CD4-positive, alpha-beta T cell treated with Interleukin-6 for 4 hours (primary cell): ENCODE measurements at regions not wholly inside any gene's neighbourhood (a gene's known extent, or its start where the extent isn't known, plus 50 kb on each side); places are given as distances from the start of the nearest gene placed in this dataset.

Source experiments
- DNase-seq: peaks from one replicate; pipeline ENCODE4 v3.0.0-alpha.2; 2020; ENCODE audit warnings: mixed read lengths

DNA sequence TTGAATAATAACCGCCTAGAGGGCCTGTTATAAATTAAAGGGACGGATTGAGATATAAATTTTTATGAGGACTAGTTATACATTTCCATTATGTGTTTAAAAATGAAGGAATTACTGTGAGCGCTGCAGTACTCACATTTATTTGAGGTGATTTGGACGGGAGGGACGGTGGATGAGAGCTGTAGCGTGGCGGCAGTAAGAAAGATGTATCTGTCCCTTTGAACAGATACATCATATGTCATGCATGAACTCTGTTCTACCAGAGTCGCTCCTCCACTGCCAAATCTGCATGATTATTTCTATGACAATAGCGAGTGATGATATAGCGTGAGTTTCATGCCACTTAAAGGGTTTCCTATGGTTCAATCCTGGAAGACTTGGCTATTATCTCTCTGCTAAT, 538.8 kb downstream of the MCTP2 start:
- DNase-seq = no peak

DNA sequence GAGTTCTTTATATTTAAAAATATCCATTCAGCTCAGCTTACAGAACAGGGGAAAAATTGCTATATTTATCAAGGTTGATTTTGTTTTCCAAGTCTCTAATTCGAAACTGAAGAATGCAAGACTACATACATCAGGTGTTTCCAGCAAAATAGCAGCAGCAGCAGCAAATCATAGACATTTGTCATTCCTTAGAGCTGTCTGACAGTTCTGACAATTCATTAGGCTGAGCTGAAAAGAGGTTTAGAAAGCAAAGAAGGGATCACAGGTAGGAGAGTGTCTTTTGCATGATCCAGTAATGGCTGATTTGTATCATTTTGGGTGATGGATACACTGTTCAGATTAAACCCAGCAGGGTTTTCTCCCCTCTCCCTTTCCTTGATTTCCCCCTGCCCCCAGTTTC, 545.7 kb downstream of the MCTP2 start:
- DNase-seq = no peak

DNA sequence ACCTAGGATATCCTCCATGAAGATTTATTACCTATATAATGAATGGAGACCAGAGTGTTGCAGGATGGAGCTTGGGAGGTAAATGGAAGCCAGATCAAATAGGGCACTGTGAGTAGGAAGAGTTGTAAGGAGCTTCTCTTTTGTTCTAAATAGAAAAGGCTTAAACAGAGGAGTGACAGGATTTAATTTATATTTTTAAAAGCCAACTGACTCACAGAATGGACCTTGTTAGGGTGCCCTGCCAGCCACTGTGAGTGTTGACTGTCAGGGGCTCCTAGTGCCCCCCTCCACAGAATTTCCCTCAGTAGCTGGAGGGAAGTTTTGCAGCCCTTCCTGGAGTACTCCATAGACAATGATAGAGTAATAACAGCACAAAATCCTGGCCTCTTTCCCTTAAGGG, 547.5 kb downstream of the MCTP2 start:
- no peak for DNase-seq

DNA sequence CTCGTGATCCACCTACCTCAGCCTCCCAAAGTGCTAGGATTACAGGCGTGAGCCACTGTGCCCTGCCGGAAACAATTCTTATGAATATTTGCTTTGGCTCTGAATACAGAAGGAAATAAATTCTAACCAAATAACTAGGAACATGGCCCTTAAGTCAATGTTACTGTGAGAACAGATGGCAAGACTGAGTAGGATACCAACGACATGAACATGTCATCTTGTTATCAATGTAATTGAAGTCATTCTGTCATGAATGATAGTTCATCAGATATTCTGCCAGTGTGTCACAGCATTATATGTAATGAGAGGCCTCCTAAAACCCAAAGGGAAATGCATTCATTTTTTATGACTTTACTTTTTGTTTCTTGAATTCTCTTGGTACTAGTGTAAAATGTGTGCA, 548.8 kb downstream of the MCTP2 start:
- no peak for DNase-seq

DNA sequence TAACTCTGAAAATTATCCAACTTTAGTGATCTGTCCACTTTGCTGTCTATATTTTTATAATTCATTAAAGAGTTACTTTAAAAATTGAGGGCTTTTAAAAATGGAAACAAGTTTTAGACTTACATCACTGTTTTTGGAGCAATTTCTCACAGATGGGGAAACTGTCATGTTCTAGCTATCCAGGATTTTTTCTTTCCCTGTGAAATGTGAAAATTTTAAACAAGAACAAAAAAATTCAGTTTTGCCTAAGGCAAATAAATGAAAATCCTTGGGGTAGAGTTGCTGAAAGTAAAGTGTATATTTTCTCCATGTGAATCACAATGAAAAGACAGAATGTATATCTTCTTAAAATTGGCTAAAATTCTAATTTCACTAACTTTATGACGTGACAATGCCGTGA, 553.7 kb downstream of the MCTP2 start:
- no peak for DNase-seq

DNA sequence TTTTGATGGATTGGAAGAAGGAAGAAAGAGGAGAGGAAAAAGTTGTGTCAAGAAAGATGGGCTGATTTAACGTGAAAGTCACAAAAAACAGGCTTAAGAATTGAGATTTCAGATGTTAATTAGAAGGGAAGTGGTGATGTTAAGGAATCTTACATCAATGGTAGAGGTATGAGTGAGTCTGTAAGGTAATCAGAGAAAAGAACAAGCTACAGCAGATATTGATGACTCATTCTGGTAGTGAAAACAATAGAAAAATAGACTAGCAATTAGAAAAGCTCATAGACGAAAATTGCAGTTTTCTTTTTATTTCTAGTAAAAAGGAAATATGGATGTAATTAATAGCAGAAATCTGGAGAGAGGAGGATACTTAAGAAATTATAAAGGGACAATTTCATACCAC, 559.6 kb downstream of the MCTP2 start:
- DNase-seq = no peak

DNA sequence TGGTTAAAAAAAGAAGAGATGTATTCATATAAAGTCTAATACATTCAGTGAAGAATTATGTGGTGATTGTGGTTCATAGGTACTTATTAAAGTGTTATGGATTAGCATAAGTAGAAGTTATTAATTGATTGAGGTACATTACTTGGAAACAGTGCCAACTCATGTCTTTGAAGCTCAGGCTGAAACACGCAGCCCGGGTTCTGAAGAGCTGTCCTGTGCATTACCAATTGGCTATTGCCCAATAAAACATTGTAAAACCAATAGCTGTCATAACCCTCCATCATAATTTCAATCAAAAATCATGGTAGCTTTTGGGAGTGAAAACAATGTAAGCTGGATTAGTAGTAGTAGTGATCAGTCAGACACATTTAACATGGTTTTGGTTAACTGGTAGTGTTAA, 560.1 kb downstream of the MCTP2 start:
- DNase-seq = no peak

DNA sequence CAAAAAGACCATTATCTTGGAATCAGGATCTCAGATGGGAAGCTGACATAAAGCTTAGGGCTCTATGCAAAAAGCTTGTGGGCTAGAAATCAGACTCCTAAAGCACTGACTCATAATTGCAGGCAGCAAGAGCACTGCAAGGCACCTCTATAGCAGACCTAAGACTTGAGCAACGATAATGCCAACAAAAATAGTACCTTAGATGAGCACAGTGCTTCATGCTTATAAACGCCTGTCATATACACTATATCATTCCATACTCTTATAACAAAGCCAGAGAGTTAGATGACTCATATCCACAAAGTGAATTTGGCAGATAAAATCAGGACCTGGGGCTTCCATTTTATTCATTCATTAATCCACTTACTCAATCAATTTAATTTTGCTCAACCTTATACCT, 560.8 kb downstream of the MCTP2 start:
- no peak for DNase-seq

DNA sequence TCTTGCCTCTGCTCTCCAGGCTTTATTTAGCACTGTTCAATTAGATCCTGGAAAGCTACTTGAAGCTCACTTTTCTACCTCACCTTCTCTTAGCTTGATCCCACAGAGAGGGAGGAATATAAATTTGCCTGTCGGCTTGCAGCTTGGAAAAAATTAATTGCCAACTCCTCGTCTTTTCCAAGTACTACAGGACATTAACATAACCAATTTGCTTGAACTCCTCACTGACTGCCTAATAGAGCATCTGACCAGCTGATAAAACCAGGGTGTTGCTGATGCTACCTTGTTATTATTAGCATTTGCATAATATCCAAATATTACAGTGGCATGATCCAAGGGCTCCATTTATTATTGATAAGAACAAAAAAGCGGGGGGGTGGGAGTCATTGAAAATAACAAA, 561.8 kb downstream of the MCTP2 start:
- no peak for DNase-seq

DNA sequence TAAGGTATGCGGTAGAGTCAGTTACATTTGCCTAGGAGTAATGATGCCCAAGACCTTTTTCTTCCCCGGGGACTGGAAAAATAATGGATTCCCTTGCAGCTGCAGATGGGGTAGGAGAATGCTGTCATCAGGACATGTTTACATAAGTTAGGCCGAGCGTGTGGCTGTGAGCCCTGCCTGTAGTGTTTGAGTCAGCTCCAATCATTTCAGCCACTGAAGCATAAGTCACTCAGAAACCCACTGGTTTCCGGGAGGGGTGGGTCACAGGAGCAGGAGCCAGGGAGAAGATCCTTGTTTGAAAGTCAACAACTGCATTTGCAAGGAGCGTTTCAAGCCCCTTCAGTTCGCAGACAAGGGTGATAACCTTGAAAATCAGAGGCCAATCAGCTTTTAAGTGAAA, 562.3 kb downstream of the MCTP2 start:
- DNase-seq = no peak

DNA sequence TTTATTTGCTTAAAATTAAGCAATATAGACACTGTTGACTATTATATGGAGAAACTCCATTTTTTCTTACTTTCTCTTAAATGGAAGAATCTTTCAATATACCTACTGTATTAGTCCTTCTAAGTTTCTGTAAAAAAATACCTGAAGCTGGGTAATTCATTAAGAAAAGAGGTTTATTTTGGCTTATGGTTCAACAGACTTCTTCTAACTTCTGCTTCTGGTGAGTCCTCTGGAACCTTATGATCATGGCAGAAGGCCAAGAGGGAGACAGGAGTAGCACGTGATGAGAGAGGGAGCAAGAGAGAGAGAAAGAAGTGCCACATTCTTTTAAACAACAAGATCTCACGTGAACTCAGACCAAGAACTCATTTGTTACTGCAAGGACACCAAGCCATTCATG, 573.3 kb downstream of the MCTP2 start:
- no peak for DNase-seq

DNA sequence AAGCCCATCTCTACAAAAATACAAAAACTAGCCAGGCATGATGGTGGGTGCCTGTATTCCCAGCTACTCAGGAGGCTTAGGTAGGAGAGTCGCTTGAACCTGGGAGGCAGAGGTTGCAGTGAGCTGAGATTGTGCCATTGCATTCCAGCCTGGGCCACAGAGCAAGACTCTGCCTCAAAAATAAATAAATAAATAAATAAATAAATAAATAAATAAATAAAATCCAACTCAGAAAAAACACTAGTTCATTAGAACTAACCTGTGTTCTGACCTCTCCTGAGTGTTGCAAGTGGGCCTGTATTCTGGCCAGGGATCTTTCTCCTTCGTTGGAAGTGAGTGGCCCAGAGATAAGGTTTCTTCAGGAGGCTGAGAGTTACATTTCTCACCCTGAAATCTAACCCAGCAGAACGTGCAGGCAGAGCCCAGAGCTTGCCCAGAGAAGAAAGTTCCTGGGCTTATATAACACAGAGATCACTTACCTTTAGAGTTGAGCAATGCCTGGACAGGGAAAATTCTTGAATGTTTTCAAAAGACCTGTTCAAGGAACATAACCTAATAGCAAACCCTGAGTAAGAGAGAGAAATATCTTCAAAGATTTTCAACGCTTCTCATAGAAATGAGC, 583.9 kb downstream of the MCTP2 start:
- DNase-seq = no peak

DNA sequence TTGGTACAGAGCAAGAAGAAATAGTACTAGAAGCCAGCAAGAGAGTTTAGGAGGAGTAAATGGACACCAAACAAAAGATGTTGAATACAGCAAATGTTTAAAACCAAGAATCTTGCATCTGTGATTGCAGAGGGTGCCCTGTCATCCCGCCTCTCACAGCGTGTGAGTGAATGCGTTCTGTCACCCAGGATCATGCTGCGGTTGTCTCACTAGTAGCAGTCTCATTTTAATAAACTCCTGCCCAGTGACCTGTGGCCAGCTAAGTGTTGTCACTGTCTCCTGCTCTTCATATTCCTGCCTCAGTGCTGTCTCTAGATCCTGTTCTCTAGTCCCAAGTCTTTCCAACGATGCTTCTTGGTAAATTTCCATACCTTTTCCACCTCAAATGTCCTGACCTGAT, 584.6 kb downstream of the MCTP2 start:
- no peak for DNase-seq

DNA sequence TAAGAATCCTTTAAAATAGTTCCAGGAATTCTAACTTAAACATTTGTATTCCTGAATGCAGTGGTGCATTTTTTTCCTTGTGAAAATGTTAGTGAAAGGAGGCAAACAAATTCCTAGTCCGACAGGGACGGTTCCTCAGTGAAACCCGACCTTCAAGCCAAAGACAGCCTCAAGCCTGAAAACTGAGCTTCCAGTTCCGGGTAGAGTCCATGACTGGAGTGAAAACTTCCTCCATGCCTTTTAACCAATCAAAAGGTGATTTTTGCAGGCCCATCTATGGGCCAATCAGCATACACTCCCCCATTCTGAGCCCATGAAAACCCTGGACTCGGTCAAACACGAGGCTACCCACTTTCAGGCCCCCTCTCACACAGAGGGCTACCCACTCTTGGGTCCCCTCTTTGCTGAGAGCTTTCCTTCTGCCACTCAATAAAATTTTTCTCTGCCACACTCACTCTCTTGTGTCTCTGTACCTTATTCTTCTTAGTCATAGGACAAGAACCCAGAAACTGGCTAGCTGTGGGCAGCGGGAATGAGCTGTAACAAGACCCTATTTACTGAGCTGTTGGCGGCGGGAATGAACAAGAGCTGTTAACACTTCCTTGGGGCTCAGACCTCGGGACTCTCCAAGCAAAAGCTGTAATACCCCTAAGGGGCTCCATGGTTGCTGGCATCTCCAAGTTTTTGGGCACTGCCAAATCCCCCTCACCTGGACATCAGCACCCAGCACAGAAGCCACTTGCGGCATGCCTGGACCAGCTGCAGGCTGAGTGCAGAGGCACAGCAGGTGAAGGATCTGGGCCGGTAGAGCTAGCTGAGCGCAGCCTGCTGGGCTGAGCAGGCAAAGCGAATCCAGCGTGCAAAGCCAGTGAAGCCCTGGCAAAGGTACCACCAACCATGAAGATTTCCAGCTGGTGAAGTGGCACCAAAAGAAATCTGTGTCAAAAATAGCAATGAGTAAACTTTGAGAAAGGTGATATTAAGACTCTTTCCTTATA, 598.8 kb downstream of the MCTP2 start:
- DNase-seq = no peak

DNA sequence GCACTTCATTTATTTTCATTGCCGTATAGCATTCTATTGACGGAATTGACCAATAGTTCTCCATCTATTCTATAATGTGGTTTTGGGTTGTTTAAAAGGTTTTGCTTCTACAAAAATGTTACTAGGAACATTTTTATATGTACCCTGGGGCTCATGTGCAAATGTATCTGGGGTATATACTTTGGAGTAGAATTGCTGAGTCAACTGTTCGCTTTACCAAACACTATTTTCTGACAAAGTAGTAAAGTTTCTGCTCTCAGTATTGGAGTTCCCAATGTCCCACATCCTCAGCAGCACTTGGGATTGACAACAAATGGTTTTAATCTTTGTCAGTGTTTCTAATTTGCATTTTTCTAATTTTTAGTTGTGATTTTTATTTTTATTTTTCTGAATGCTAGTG, 602.6 kb downstream of the MCTP2 start:
- DNase-seq = no peak

DNA sequence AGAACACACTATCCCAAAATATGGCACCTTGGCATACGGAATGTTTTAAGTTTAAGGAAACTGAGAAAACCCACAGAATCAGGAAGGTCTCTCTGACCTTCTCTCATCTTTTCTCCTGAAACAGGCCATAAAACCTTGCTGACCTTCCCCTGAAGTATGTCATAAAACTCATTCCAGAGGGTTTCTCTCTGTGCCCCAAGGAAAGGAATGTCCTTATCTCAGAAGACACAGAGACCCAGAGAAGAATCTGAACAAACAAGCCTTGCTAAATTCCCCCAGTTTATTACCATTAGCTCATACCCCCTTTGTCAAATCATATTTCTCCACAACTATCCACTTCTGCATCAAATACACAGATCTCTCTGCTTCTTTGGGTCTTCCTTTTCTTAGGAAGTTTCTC, 603.1 kb downstream of the MCTP2 start:
- no peak for DNase-seq

DNA sequence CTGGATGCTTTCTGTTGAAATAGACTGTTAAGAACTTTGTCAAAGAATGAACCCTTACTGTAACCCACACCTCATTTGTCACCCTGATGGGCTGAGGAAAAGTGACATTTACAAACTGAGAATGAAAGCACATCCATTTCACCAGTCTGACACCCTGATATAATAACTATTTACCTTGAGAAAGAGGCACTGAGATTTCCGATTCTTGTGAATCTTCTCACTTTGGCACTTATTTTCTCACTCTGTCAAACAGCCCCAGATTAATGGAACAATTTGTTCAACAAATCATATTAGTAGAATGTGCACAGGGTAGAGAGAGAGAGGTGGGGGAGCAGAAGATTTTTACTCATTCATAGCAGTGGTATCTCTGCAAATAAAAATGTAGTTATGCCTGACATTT, 606.9 kb downstream of the MCTP2 start:
- no peak for DNase-seq

DNA sequence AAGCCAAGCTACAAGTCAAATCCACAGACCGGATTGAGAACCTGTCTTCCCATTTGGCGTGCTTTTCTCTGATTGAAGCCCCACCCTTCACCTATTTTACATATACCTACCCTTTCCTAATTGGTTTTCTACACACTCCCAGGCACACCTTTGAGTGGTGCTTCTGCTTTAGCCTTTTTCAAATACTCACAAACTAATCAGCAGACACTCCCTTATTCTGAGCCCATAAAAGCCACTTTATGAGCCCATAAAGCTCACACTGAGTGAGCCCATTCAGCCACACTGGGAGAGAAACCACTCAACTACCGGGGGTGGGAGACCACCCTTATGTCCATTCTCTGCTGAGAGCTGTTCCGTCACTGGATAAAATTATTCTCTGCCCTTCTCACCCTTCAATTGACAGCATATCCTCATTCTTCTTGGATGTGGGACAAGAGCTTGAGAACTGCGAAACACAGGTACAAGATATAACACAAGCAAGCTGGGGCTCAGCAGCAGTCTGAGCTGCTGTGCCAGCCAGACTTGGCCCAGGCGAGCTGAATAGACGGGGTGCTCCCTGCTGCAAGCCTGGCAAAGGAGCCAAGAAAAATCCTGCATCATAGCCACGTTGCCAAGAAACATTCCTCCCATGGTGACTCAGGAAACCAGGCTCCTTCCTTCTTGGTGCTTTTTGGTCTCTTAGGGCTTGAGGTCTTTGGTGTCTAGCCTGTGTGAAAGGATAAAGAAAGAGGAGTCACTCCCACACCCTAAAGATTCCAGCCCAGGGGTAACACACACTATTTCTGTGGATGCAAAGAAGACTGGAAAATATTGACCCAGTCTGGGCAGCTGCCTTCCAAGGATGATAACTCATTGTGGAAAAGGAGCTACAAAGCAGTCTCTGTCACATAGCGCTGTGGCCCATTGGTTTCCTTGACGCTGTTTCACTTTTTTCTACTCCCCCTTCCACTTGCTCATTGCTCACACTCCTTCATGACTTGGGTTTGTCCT, 609.7 kb downstream of the MCTP2 start:
- no peak for DNase-seq

DNA sequence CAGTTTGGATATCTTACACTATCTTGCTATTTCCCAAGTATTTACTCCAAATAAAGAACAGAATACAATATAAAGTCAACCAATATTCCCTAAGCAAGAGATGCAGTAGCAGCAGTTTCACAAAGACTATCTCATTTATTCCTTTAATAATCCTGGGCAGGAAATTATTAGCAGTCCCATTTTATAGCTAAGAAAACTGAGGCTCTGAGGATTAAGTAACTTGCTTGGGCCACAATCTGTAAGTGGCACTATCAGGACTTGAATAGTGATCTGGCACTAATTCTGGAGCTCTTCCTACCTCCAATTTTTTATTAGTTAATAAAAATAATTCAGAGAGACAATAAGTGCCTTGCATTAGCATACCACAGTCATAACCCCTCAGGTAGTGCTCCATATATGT, 611.7 kb downstream of the MCTP2 start:
- DNase-seq = no peak

DNA sequence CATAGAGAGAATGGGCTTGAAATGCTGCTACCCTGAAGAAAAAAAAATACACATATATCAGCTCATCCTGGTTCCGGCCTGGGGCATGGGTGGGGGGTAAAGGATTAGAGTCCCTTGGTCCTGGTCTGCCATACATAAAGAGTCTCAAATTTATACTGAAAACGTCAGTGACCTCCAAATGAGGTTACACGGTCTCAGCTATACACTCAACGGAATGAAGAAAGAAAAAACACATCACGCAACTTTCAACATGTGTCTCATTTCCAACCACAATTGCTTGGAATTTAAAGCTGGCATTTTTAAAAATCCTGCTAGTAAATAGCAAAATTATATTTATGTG, 612.8 kb downstream of the MCTP2 start:
- DNase-seq = no peak

DNA sequence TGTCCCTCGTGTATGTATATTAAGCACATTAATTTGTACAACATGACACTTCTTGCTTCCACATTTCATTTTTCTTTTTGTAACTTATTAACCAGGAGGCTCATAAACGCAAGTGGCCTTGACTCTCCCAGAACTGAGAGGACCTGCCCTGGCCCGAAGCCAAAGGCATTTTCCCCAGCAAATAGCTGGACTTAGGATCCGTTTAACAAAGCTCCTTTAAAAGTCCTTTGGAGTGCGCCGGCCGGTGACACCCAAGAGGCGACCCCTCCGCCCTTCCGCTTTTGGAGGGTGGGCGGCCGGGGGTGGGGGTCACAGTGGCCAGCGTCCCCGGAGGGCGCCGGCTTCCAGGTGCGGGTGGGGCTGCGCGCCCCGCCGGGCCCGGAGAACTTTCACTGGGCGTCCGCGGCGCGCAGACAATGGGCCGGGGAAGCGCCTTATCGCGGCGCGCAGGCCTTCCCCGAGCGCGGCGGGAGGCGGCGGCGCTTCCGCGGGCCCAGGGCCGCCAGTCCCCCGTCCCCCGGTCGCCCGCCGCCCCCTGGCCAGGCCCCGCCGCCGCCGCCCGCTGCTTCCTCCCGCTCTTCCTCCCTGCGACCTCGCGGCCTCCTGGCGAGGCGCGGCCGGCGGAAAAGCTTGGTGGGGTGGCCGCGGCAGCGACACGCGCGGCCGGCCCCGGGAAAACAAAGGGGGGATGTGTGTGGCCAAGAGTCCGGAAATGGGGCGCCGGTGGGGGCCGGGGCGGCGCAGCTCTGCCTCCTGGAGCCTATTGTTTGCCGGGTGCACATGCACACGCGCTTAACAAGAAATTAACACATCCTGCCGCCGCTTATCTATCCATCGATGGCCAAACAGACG, 613.4 kb downstream of the MCTP2 start:
- no peak for DNase-seq

DNA sequence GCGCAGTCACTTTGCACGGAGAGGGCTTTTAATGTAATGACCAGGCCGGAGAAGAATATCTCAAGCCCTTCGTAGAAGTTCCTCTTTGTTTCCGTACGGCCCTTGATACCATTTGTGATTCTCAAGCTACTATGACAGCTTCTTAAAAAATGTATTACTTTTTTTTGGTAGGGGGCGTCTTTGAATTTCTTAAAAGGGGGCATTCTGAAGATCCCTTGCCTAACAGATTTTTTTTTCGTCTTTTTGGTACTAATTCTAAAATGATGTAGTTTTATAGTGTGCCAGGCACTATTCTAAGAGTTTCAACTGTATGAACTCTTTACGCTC, 614.0 kb downstream of the MCTP2 start:
- DNase-seq = no peak

DNA sequence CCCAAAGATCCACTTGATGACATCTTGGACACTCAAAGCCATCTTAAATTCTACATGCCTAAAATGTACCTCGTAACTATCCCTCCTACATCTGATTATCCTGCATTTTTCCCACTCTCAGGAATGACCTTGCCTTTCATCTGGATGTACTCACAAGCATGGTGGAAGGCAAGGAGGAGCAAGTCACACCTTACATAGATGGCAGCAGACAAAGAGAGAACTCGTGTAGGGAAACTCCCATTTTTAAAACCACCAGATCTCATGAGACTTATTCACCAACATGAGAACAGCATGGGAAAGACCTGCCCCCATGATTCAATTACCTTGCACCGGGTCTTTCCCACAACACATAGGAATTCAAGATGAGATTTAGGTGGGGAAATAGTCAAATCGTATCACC, 616.0 kb downstream of the MCTP2 start:
- DNase-seq = no peak
